EH (cell line): ENCODE measurements at regions not wholly inside any gene's neighbourhood (a gene's known extent, or its start where the extent isn't known, plus 50 kb on each side); places are given as distances from the start of the nearest gene placed in this dataset.
A peak's percentile ranks its signal among the peaks of the same experiment; 100 is the strongest.

Experiments used
- DNase-seq: peaks from one replicate; pipeline ENCODE4 v3.0.0-alpha.2; 2015; ENCODE audit warnings: low read depth

GRCh38 chr11:80054582-80055165 is 613.8 kb upstream of the TENM4 start:
- no peak for DNase-seq

GRCh38 chr11:80048513-80048912 is 607.7 kb upstream of the TENM4 start:
- no peak for DNase-seq

DNA sequence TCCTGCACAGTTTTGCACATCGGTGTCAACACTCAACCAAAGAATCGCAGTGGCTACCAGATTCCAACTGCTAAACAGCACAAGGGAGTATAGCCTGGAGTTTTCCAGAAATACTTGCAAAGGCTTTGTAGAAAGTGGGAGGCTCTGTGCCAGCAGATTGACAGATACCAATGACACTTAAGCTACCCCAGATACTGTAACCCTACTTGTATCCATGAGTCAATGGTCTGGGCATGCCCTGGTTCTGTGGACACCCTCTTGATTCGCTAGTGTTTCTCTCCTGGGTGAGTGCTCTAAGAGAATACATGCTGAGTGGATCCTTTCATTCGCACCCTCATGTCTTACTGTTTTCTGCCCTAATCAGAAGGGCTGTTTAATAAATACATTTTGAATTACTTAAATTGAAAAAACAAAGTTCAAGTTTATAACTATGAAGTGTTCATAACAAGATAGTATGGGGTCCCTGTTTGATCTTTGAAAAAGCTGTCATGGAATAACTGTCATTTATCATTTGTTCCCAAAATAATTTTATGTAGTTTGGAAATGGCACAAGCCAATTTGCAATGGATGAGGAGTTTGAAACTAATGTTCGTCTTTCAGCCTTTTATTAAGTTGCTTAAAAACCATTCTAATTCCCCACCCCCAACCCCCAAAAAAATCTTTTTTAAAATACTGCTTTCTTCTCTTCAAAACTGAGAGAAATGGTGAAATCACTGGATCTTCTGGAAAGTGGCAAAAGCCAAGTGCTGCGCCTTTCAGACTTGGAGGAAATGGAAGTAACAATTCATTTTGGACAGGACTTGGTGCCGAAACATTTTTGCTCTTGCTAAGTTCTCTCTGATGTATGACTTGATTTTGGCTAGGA is 600.5 kb upstream of the TENM4 start:
- DNase-seq: no peak

GRCh38 chr11:80034801-80035200 is 594.0 kb upstream of the TENM4 start:
- no peak for DNase-seq

DNA sequence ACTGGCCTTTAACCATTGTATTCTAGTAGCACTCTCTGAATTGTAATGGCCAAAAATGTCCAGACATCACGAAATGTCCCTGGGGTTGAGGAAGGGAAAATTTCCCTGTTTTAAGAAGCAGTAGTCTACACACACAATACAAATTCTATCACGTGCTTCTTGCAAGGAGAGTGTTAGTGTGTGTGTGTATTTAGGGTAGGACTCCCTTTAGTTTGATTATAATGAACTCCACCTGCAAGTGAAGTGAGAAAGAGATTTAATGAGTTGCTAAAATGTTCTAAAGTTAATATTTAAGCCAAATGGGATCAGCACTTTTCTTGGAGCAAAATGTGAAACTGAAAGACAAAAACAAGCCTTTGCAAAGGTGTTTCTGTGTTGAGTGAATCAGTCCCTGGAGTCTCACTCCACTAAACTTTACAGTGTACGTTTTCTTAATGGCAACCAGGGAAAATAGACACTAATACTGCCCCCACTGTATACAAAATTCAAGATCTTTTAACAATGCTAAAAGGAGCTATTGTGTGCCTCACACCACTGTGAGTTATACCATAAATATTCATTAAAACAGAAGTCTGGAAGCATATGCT is 590.3 kb upstream of the TENM4 start:
- DNase-seq: no peak

- DNase-seq: no peak
Observed at GRCh38 chr11:80028998-80029397, 588.2 kb upstream of the TENM4 start.

- DNase-seq: no peak
Observed at GRCh38 chr11:80024119-80024518, 583.3 kb upstream of the TENM4 start.

DNA sequence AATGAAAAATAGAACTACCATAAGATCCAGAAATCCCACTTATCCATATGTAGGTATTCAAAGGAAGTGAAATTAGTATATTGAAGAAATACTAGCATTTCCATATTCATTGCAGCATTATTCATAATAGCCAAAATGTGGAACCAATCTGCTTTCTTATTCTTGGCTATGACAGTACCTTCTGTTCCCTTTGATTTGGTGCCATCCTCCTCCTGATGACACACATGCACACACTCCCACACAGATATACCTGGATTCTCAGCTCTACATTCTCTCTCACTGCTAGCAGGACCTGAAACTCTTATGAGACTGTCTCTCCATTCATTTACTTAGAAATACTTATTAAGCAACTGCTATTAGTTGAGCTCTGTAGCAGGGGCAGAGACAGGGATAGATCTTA is 582.6 kb upstream of the TENM4 start:
- DNase-seq: no peak

DNA sequence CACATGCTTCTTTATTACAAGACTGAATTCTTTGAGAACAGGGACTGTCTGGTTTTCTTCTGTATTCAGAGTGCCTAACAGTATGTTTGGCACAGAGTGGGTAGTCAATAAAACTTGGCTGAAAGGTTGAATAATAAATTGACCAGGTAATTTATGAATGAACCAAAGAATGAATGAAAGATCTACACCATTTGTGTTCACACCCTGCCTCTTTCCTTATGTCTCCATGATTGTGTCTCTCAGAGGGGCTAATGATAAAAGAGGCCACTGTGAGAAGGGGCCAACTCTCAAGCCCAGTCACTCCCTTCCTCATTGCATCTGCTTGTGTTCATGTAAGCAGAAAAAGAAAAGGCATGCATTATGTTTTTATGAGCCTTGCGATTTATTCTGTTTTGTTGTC is 569.7 kb upstream of the TENM4 start:
- no peak for DNase-seq

GRCh38 chr11:80009081-80009480 is 568.3 kb upstream of the TENM4 start:
- no peak for DNase-seq

- DNase-seq: no peak
Observed at GRCh38 chr11:80007616-80008015, 566.8 kb upstream of the TENM4 start.

GRCh38 chr11:79990141-79990540 is 549.3 kb upstream of the TENM4 start:
- DNase-seq: no peak

GRCh38 chr11:79982185-79982584 is 541.4 kb upstream of the TENM4 start:
- no peak for DNase-seq

DNA sequence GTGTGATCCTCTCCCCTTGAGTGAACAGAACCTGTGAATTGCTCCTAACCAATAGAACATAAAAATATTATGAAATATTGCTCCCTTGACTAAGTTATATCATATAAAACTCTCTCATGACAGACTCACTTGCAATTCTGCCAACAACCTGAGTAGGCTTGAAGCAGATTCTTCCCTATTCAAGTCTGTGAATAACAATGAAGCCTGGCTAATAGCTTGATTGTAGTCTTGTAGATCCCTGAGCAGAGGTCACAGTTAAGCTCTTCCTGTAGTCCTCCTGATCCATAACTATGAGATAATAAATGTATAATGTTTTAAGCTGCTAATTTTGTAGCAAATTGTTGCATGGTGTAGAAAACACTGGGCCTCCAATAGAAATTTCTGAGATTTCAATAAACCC is 540.1 kb upstream of the TENM4 start:
- DNase-seq: no peak

- peak; percentile 8 for DNase-seq
Observed at GRCh38 chr11:79973721-79974617, 533.1 kb upstream of the TENM4 start.

GRCh38 chr11:79971255-79971654 is 530.4 kb upstream of the TENM4 start:
- DNase-seq: no peak

GRCh38 chr11:79966592-79966991 is 525.8 kb upstream of the TENM4 start:
- no peak for DNase-seq

DNA sequence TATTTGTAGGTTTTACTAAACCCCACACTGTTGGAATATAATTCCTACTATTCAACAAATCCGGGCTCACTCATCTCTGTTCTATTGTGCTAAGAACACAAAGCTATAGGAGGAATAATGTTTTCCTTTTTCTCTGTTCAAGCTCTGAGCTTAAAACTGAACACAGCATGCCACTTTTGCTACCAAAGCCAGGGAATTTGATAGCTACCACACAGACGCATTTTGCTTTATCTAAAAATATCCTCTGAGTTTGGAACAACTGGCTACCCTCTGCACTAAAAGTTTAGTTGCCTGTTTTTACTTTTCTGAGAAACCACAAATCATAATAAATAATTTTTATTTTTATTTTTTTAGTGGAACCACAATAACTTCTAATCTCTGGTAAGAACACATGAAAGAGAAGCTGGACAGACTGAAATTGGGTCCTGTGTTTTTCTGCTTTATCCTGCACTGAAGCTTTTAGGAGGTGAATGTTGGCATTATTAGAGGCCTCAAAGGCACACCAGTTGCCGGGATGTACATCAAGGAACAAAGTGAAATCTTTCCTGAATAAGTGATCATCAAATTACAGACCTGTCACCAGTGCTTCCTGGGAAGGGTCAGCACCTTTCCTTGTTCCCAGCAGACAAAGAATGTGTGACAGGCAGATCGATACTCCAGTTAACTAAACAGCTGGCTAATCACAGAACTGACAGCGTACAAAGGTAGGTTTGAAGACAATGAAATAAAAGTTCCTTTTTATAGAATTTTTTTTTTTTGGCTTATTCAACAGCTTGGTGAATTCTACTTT is 523.2 kb upstream of the TENM4 start:
- DNase-seq: no peak

- no peak for DNase-seq
Observed at GRCh38 chr11:79960461-79960860, 519.6 kb upstream of the TENM4 start.

DNA sequence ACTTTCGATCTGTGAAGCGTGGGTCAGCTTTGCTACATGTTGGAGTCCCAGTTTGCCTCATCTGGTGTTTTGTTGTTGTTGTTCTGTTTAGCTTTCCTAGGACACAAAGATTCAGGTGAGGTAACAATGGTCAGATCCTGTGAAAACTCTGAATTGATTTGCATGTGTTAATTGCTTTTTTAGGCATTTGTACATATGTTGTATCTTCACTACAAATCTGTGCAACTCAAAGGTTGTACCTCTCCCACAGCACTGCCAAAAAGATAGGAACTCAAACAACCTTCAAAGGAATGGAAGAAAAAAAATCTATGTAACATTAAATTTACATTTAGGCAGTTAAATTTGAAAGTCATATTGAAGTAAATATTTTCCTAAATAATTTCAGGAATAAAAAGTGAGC is 518.5 kb upstream of the TENM4 start:
- no peak for DNase-seq

- DNase-seq: no peak
Observed at GRCh38 chr11:79957702-79958101, 516.9 kb upstream of the TENM4 start.

- no peak for DNase-seq
Observed at GRCh38 chr11:79956061-79956460, 515.2 kb upstream of the TENM4 start.
